ENCODE measurements at regions not wholly inside any gene's neighbourhood (a gene's known extent, or its start where the extent isn't known, plus 50 kb on each side); places are given as distances from the start of the nearest gene placed in this dataset.

DNA sequence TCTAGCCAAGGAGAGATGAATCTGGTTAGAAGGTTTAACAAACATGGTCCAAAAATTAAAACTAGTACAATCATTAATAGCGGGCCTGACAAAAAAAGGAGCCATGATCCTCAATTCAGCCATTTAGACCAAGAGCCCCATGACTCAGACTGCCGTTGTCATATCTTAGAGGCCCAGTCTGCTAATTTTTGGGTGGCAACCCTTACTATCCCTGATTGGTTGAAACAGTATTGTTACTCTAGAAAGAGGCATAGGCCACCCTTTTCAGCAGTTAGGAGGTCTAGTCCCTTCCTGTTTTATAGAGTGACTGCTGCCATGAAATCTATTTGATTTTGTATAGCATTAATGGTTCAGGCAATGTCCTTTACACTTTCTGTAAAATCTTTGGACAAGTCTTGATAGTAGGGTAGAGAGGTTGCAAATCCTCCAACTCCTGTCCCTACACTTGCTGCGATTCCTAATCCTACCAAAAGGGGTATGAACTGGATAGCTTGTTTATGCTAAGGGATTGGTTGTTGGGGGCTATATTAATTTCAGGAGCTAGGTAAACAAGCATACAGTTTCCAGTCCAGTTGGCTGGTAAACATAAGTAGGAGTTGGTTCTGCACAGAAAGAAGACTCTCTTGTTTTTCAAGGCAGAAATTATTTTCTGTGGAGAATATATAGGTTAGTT is 1056.3 kb upstream of the CNTN5 start:
- H3K36me3 ChIP-seq (ENCODE audit: insufficient read depth, low read length), result no peaks in the 10 kb centered on the region
- H3K4me1 ChIP-seq (ENCODE audit: insufficient read depth, low read length), result peaks cover 8% of the 10 kb centered on the region
- H3K9ac ChIP-seq (ENCODE audit: low read depth, low read length), result no peak overlapping the region
- no peaks in the 10 kb centered on the region for H3K9me3 ChIP-seq (ENCODE audit: control insufficient read depth, insufficient read depth, low read length)

DNA sequence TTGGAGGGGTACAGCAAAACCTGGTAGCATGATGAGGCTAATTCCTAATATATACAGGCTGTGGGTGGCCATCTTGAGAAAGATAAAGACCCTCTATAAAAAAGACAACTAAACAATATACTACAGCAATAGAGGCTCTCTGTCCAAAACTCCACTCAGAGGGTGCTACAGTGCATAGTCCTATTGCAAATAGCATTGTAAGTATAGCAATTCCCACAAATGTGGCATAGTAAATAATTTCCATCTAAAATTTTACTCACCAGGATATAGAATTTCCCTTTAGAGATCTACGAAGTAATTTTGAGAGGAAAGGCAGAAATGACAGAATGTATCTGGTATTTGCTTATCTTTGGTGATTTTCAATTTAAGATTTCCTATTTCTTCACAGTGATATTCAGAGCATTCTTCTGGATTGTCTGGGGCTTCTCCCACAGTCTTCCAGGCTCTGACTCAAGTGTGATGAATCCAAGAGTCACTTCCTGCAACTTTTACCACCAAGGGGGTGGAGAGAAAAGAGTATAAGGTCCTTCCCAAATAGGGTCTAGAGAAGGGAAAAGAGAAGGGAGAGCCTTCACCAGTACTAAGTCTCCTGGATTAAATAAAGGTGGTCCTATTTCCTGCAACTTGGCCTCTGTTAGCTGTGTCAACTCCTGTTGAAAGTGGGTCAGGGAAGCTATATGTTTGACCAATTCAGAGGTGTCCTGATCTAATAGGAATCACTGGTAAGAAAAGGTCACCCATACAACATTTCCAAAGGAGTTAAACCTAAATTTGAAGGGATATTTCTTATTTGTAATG is 1054.7 kb upstream of the CNTN5 start:
- H3K9me3 ChIP-seq (ENCODE audit: control insufficient read depth, insufficient read depth, low read length), result no peaks in the 10 kb centered on the region
- no peaks in the 10 kb centered on the region for H3K36me3 ChIP-seq (ENCODE audit: insufficient read depth, low read length)
- no peak overlapping the region for H3K9ac ChIP-seq (ENCODE audit: low read depth, low read length)
- H3K4me1 ChIP-seq (ENCODE audit: insufficient read depth, low read length), result peaks cover 8% of the 10 kb centered on the region

DNA sequence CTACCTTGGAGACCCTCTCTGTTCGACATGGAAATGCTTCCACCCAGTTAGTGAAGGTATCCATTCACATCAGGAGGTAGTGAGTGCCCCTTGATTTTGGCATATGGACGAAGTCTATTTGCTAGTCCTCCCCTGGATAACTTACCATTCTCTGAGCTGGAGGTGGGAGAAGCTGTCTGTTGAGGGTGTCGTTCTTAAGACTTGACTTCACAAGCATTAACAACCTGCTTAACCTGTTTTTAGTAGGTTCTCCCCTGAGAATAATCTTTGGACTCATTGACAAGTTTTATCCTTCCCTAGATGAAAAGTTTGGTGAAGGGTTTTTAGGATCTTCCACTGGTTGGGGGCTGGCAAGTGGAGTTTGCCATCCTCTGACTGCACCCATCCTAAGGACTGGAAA is 1053.8 kb upstream of the CNTN5 start:
- Histone ChIP-seq H3K9me3 (ENCODE audit: control insufficient read depth, insufficient read depth, low read length) (no peaks in the 10 kb centered on the region), H3K4me1 (ENCODE audit: insufficient read depth, low read length) (peaks cover 8% of the 10 kb centered on the region), H3K36me3 (ENCODE audit: insufficient read depth, low read length) (no peaks in the 10 kb centered on the region), H3K9ac (ENCODE audit: low read depth, low read length) (no peak overlapping the region)

DNA sequence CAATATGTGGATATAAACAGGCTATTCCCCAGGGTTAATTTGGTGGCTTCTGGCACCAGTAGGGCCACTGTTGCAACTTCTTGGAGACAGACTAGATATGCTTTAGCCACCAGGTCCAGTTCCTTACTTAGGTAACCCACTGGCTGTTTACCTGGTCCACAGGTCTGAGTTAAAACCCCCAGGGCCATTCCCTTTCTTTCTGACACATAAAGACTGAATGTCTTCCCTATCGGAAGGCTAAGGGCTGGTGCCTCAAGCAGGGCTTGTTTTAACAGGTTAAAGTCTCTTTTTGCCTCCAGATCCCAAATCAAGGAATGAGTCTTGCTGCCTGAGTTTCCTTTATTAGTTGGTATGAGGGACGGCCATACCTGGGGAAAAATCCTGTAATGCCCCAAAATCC is 1052.7 kb upstream of the CNTN5 start:
- H3K36me3 ChIP-seq (ENCODE audit: insufficient read depth, low read length), result no peaks in the 10 kb centered on the region
- no peaks in the 10 kb centered on the region for H3K9me3 ChIP-seq (ENCODE audit: control insufficient read depth, insufficient read depth, low read length)
- H3K4me1 ChIP-seq (ENCODE audit: insufficient read depth, low read length), result peaks cover 8% of the 10 kb centered on the region
- no peak overlapping the region for H3K9ac ChIP-seq (ENCODE audit: low read depth, low read length)

DNA sequence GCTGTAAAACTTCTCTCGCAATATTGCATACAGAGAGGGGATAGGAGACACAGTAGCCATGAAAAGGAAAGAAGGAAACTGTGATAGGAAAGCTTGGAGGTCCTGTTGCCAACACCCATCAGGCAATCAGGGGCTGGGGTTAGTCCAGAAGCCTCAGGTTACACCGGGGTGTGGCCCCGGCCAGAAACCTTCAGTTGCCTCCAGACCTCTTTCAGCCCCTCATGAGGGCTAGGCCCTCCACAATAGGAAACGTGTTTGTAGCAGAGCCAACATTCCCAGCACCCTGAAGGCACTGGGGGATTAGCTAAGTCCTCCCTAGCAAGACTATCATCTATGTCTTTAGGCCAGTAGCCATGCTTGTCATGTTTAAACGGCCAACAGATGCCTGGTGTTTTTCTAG is 1048.0 kb upstream of the CNTN5 start:
- Histone ChIP-seq H3K4me1 (ENCODE audit: insufficient read depth, low read length) (no peaks in the 10 kb centered on the region; the same call in 1 of the 2 replicates), H3K9me3 (ENCODE audit: control insufficient read depth, insufficient read depth, low read length) (no peaks in the 10 kb centered on the region), H3K9ac (ENCODE audit: low read depth, low read length) (no peak overlapping the region), H3K36me3 (ENCODE audit: insufficient read depth, low read length) (no peaks in the 10 kb centered on the region)

DNA sequence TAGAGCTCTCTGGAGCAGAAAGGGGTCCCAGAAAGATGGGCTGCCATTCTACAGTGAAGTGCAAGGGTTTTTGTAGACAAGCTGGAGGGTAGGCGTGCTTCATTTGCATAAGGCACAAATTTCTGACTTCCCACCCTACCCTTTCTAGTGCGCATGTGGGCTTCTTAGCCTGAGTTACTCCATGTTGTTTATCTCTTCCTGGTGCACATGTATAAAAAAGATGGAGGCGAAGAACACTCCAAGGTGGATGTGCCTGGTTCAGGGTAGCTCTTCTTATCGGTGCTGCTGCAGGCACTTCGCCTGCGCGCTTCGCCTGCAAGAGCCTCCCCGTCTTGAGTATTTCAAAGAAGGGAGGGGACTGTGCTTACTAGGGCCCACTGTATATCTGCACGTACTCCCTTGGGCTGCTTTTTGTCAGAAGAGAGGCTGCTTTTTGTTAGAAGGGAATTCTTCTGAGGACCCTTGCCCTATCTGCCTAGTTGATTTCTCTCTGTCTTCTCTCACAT is 1047.3 kb upstream of the CNTN5 start:
- Histone ChIP-seq H3K36me3 (ENCODE audit: insufficient read depth, low read length) (no peaks in the 10 kb centered on the region), H3K9me3 (ENCODE audit: control insufficient read depth, insufficient read depth, low read length) (no peaks in the 10 kb centered on the region), H3K4me1 (ENCODE audit: insufficient read depth, low read length) (no peaks in the 10 kb centered on the region; the same call in 1 of the 2 replicates)

DNA sequence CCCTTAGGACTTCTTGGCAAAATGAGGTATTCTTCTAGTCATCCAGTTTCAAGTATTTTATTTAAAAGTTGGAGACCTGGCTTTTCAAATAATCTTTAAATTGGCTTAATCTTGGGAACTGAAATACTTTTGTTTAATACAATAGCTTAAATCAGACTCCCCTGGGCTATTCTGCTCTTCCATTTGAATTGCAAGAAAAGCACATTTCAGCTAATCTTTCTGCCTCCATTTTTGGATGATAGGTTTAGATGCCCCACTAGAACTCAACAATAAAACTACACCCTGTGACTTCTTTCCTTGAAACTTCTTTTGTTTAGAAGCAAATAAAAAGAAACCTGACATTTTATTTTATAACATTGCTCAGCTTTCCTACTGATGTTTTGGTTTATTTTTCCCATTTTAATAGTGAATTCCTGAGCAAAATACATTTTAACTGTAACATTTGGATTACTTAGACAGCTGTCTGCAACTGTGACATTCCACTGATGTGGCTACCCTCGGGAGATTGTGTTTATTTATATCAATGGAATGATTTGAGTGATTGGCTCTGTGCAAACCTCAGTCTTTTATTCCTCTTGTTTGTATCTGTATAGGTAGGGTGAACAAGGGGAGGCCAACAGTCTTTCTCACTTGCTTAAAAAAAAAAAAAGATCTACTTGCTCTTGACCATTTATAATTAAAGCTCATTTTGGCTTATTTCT is 1045.8 kb upstream of the CNTN5 start:
- Histone ChIP-seq H3K9me3 (ENCODE audit: control insufficient read depth, insufficient read depth, low read length) (no peaks in the 10 kb centered on the region), H3K4me1 (ENCODE audit: insufficient read depth, low read length) (no peaks in the 10 kb centered on the region; the same call in 1 of the 2 replicates), H3K9ac (ENCODE audit: low read depth, low read length) (no peak overlapping the region), H3K36me3 (ENCODE audit: insufficient read depth, low read length) (no peaks in the 10 kb centered on the region)

More for the DNA sequence above, 1047.3 kb upstream of the CNTN5 start:
- H3K9ac ChIP-seq (ENCODE audit: low read depth, low read length), result no peak overlapping the region

DNA sequence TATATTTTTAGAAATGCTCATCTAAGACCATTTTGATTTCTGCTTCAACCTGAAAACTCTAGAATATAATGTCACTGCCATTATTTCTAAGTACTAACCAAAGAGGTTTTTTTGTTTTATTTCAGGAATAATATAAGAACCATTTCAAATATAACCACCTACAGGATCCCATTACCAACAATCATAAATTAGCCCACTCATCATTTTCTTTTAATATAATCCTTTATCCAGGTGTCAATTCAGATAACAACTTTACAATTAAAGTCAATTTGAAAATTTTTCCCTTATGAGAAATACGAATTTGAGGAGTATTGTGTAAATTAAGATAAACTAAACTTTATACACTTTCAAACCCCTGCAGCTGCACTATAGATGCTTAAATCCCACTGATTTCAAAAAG is 1043.0 kb upstream of the CNTN5 start:
- no peak overlapping the region for H3K9ac ChIP-seq (ENCODE audit: low read depth, low read length)
- H3K9me3 ChIP-seq (ENCODE audit: control insufficient read depth, insufficient read depth, low read length), result no peaks in the 10 kb centered on the region
- H3K4me1 ChIP-seq (ENCODE audit: insufficient read depth, low read length), result no peaks in the 10 kb centered on the region; the same call in 1 of the 2 replicates
- H3K36me3 ChIP-seq (ENCODE audit: insufficient read depth, low read length), result no peaks in the 10 kb centered on the region

DNA sequence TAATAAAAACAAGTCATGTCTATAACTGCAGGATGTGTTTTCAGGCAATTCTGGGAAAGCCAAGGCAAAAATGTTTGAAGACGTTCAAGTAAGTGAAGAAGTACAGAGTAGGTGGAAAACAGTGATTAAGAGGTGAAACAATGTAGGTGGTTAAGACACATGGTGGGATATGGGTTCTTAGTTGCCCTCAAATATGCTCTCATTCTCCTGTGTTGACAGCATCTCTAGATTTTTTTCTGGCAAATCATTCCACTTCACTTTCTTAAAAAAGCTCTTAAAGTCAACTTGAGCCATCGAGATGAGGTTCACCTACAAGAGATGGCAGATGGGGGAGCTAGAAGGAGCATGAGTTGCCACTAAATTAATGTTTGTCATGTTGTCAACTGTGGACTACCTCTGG is 1041.0 kb upstream of the CNTN5 start:
- H3K36me3 ChIP-seq (ENCODE audit: insufficient read depth, low read length), result no peaks in the 10 kb centered on the region
- no peak overlapping the region for H3K9ac ChIP-seq (ENCODE audit: low read depth, low read length)
- H3K9me3 ChIP-seq (ENCODE audit: control insufficient read depth, insufficient read depth, low read length), result no peaks in the 10 kb centered on the region
- no peaks in the 10 kb centered on the region for H3K4me1 ChIP-seq (ENCODE audit: insufficient read depth, low read length)

DNA sequence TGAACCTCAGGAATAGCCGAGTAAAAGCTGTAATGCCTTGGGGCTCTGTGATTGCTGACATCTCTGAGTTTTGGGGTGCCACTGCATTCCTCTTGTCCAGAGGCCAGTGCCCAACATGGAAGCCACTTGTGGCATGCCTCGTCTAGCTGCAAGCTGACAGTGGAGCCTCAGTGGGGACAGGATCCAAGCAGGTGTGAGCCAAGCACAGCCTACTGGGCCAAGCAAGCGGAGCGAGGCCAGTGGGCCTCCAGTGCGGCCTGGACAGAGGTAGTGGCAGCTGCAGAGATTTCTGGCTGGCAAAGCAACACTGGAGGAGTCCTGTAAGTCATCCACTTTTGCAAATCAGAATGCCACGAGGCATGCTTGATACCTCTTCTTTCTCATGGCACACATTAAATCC is 1038.2 kb upstream of the CNTN5 start:
- no peaks in the 10 kb centered on the region for H3K9me3 ChIP-seq (ENCODE audit: control insufficient read depth, insufficient read depth, low read length)
- H3K36me3 ChIP-seq (ENCODE audit: insufficient read depth, low read length), result no peaks in the 10 kb centered on the region

DNA sequence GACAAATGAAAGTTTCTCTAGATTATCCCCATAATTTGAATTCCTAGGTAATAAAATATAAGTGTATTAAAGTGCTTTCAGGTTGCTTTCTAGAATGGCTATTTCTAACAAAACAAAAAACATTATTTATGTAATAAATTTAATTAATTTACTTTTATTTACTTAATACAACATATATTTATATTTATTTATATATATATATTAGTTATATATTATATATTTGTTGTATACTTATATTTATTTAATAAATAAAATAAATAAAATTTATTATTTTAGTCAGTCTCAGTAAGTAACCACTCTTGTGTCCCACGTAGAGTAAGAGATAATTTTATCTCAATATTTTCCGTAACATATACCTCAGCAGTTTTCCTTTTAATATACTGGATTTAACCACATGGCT is 1031.6 kb upstream of the CNTN5 start:
- no peaks in the 10 kb centered on the region for H3K36me3 ChIP-seq (ENCODE audit: insufficient read depth, low read length)
- H3K9ac ChIP-seq (ENCODE audit: low read depth, low read length), result no peak overlapping the region
- no peaks in the 10 kb centered on the region for H3K4me1 ChIP-seq (ENCODE audit: insufficient read depth, low read length)
- no peaks in the 10 kb centered on the region for H3K9me3 ChIP-seq (ENCODE audit: control insufficient read depth, insufficient read depth, low read length)

More for the DNA sequence above, 1038.2 kb upstream of the CNTN5 start:
- Histone ChIP-seq H3K4me1 (ENCODE audit: insufficient read depth, low read length) (no peaks in the 10 kb centered on the region), H3K9ac (ENCODE audit: low read depth, low read length) (no peak overlapping the region)

DNA sequence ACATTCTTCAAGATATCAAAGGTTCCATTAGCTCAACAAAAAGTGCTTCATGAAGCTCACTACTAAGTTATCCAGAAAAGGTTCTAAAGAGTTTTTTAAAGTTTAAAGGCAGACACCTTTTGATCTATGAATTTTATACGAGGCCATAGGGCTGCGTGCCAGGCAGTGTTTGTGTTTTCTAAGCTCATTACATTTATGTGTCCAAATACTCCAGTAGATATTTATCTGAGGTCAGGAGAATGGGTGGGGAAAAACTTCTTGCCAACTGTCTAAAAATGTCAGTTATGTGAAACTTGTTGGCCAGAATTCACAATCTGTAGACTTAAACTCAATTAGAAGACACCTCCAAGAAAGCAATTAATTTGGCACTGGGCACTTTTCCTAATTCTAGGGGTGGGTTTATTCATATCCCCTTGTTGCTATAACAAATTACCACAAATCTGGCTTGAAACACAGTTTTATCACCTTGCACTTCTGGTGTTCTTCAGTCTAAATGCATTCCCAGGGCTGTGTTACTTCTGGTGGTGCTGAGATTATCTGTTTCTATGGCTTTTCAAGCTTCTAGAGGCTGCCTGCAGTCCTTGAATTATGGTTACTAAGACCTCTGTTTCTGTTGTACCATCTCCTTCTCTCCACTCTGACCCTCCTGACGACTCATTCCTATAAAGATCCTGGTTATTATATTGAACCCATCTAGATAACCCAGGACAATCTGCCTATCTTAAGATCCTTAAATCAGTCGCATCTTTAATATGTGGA is 1030.4 kb upstream of the CNTN5 start:
- Histone ChIP-seq H3K4me1 (ENCODE audit: insufficient read depth, low read length) (no peaks in the 10 kb centered on the region), H3K9me3 (ENCODE audit: control insufficient read depth, insufficient read depth, low read length) (no peaks in the 10 kb centered on the region), H3K9ac (ENCODE audit: low read depth, low read length) (no peak overlapping the region), H3K36me3 (ENCODE audit: insufficient read depth, low read length) (no peaks in the 10 kb centered on the region)

DNA sequence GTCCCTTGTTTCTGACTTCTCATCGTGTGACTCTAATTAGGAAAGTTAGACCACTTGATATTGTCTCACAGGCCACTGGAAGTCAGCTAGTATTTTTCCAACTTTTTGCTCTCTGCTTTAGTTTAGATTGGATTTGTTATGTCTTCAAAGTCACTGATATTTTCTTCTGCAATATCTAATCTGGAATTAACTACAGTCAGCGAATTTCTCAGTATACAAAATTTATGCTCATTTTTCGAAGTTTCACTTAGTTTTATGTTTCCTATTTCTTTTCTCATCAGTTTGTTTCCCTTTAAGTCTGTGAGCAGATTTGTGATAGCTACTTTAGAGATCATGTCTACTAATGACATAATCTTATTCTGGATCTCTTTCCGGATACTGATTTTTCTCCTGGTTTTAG is 1027.2 kb upstream of the CNTN5 start:
- H3K4me1 ChIP-seq (ENCODE audit: insufficient read depth, low read length), result peaks cover 5% of the 10 kb centered on the region; the same call in 1 of the 2 replicates
- H3K36me3 ChIP-seq (ENCODE audit: insufficient read depth, low read length), result no peaks in the 10 kb centered on the region
- H3K9me3 ChIP-seq (ENCODE audit: control insufficient read depth, insufficient read depth, low read length), result no peaks in the 10 kb centered on the region
- H3K9ac ChIP-seq (ENCODE audit: low read depth, low read length), result no peak overlapping the region

DNA sequence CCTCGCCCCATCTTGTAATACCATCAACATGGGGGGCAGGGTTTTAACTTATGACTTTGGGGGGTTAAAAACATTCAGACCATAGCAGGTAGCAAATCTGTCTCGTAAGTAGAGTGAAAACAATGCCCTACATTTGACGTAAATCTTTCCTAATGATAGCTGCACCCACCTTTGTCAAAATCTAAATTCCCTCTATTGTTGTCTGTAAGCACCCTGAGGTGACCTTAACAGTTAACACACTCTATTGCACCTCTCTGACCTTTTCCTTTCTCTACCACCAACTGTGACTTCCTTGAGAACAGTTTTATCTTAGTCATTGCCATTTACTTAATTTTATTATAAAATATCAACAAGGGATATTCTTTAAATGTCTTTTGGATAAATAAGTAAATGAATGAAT is 1024.9 kb upstream of the CNTN5 start:
- H3K4me1 ChIP-seq (ENCODE audit: insufficient read depth, low read length), result peaks cover 5% of the 10 kb centered on the region; the same call in 1 of the 2 replicates
- no peaks in the 10 kb centered on the region for H3K9me3 ChIP-seq (ENCODE audit: control insufficient read depth, insufficient read depth, low read length)
- no peaks in the 10 kb centered on the region for H3K36me3 ChIP-seq (ENCODE audit: insufficient read depth, low read length)
- H3K9ac ChIP-seq (ENCODE audit: low read depth, low read length), result no peak overlapping the region
